ENCODE measurements at regions not wholly inside any gene's neighbourhood (a gene's known extent, or its start where the extent isn't known, plus 50 kb on each side); places are given as distances from the start of the nearest gene placed in this dataset.

DNA sequence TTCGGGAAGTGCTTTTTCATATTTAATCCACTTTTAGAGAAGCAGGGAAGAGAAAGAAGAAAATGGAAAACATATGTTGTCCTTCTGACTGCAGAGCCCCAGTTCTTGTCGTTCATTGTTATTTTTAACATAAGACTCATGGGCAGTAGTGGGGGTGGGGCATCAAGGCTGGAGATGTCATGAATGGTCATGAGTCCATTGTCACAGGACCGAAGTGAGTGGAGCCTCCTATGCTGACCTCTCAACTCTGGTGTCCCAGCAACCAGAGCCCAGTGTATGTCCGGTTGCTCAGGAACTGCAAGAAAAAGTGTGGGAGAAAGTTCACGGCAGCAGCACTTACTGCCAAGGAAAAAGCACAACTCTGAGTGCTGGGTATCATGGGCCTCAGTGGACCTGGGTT lies 108.6 kb downstream of the BANF2 start:
- Histone ChIP-seq H3K4ac (replicated peaks; ENCODE audit: insufficient read length, low read depth, low read length) (no peak overlapping the region), H2AK5ac (ENCODE audit: low read depth, low read length) (no peak overlapping the region), H3K14ac (ENCODE audit: insufficient read length) (no peak overlapping the region), H3K79me2 (ENCODE audit: control insufficient read depth in 1 of 2, insufficient read depth in 2 of 2, low read length in 2 of 2) (no peaks in the 10 kb centered on the region), H2BK5ac (ENCODE audit: low read depth, low read length) (no peak overlapping the region), H4K5ac (ENCODE audit: insufficient read length, low read depth, low read length) (no peak overlapping the region), H2AFZ (ENCODE audit: low read length) (no peak overlapping the region), H2BK120ac (replicated peaks; ENCODE audit: low read depth, low read length) (no peak overlapping the region), H3K79me1 (ENCODE audit: low read depth, low read length) (no peaks in the 10 kb centered on the region), H3K36me3 (ENCODE audit: control insufficient read depth in 2 of 4, insufficient read depth in 4 of 4, low read length in 3 of 4) (no peaks in the 10 kb centered on the region), H3K4me2 (ENCODE audit: insufficient read depth in 1 of 2, low read depth in 2 of 2, low read length in 2 of 2) (no peak overlapping the region), H3K9me3 (ENCODE audit: insufficient read depth in 2 of 2, low read depth in 1 of 2, low read length in 1 of 2) (no peaks in the 10 kb centered on the region), H3K56ac (replicated peaks; ENCODE audit: insufficient read length, low read depth, low read length) (no peak overlapping the region), H3K4me3 (ENCODE audit: extremely low read depth in 1 of 4, insufficient read depth in 2 of 4, low read depth in 3 of 4, low read length in 4 of 4) (no peak overlapping the region), H2BK12ac (ENCODE audit: low read depth, low read length) (no peak overlapping the region), H3K27me3 (replicated peaks in 1 of 4; ENCODE audit: control insufficient read depth in 3 of 4, extremely low read depth in 1 of 4, insufficient read depth in 3 of 4, low read length in 3 of 4) (no peaks in the 10 kb centered on the region), H4K20me1 (replicated peaks in 1 of 2; ENCODE audit: control insufficient read depth in 1 of 2, insufficient read depth in 2 of 2, low read length in 2 of 2) (no peaks in the 10 kb centered on the region), H3K18ac (ENCODE audit: extremely low read depth, low read length) (no peak overlapping the region), H3K9ac (replicated peaks in 1 of 4; ENCODE audit: extremely low read depth in 1 of 4, low read depth in 3 of 4, low read length in 3 of 4) (no peak overlapping the region), H4K8ac (ENCODE audit: extremely low read depth, insufficient read depth, low read length) (no peak overlapping the region), H2BK15ac (ENCODE audit: low read length) (no peak overlapping the region), H2BK20ac (ENCODE audit: low read length) (no peak overlapping the region), H3K23ac (ENCODE audit: insufficient read length) (no peak overlapping the region), H3K27ac (ENCODE audit: low read depth, low read length) (no peak overlapping the region), H3K4me1 (replicated peaks in 1 of 4; ENCODE audit: control insufficient read depth in 3 of 4, insufficient read depth in 4 of 4, low read length in 3 of 4) (peaks cover 0 to 6% (median 4%) of the 10 kb centered on the region in 4 experiments; a peak in 4 of 7 replicates), H4K91ac (replicated peaks; ENCODE audit: insufficient read length, low read length) (no peak overlapping the region), H3K23me2 (ENCODE audit: low read depth, low read length) (no peaks in the 10 kb centered on the region)
- 88% methylated on average over 5 of the region's 5 CpGs; no CpG with 5 or more reads in 1 of the 2 experiments for whole genome bisulfite sequencing, 2 experiments (ENCODE audit: extremely low coverage in 1 of 2, insufficient coverage in 1 of 2, insufficient read length in 1 of 2, insufficient replicate concordance in 2 of 2, low coverage in 1 of 2, low lambda C conversion rate in 2 of 2, missing lambda C conversion rate in 1 of 2)
- no peak for DNase-seq (ENCODE audit: low read depth in 1 of 2, low spot score in 2 of 2)
- POLR2A ChIA-PET (ENCODE audit: partially characterized antibody) = interaction anchor here (0.6 kb wide), 2 partner anchors 12 to 111 kb away, joined by 3 to 4 read pairs; no protein-coding TSS in a partner anchor
- FAIRE-seq = no peak
- TF ChIP-seq, protein P1, sequence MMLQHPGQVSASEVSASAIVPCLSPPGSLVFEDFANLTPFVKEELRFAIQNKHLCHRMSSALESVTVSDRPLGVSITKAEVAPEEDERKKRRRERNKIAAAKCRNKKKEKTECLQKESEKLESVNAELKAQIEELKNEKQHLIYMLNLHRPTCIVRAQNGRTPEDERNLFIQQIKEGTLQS (IDR thresholded peaks at IDR 0.05; ENCODE audit: insufficient read depth, low read depth, low read length) = no peak
- TF ChIP-seq TBP (IDR thresholded peaks at IDR 0.05; ENCODE audit: low read depth, low read length) = no peak
- CTCF ChIA-PET (ENCODE audit: partially characterized antibody) = interaction anchor here (0.8 to 2.1 kb wide), 2 partner anchors 13 to 87 kb away, joined by 3 to 4 read pairs; no protein-coding TSS in a partner anchor

Measured in H1 (cell line).